AG04450 (cell line): ENCODE measurements at regions not wholly inside any gene's neighbourhood (a gene's known extent, or its start where the extent isn't known, plus 50 kb on each side); places are given as distances from the start of the nearest gene placed in this dataset.

Experiments used
- CTCF ChIA-PET: fragments of 300-600, 350-600 bp; formaldehyde crosslinking; extraction: SDS; loops from one replicate; lab custom pipeline; 2022; ENCODE audit warnings: antibody characterized with exemption, inconsistent platforms; lab: Charles Lee
- POLR2A ChIA-PET: fragments of 350-600 bp; formaldehyde crosslinking; extraction: SDS; loops from one replicate; lab custom pipeline; 2021; ENCODE audit warnings: antibody characterized with exemption, inconsistent platforms; lab: Yijun Ruan, JAX
- DNase-seq: peaks from one replicate; pipeline ENCODE4 v3.0.0-alpha.2; 2011; ENCODE audit warnings: low read depth, low spot score
- H3K27ac ChIP-seq: one replicate; pipeline ENCODE4 v1.5.1; 2012; ENCODE audit warnings: low read depth, low read length, control low read depth
- H3K27me3 ChIP-seq: one replicate; pipeline ENCODE4 v1.6.0; 2012; ENCODE audit warnings: low read length; ENCODE audit not compliant: control insufficient read depth, insufficient read depth
- H3K4me3 ChIP-seq: 2 replicates; pipeline ENCODE4 v1.5.1; 2011; ENCODE audit warnings: mild to moderate bottlenecking, low read depth, low read length, control low read depth
- H3K9me3 ChIP-seq: 2 replicates; pipeline ENCODE4 v1.5.1; 2012; ENCODE audit warnings: low read length; ENCODE audit not compliant: control insufficient read depth, insufficient read depth
- TF ChIP-seq, protein P1 (sequence below): IDR thresholded peaks from 2 replicates; pipeline ENCODE4 v1.5.1; 2011; ENCODE audit warnings: low read depth, low read length, control low read depth, inconsistent platforms

DNA sequence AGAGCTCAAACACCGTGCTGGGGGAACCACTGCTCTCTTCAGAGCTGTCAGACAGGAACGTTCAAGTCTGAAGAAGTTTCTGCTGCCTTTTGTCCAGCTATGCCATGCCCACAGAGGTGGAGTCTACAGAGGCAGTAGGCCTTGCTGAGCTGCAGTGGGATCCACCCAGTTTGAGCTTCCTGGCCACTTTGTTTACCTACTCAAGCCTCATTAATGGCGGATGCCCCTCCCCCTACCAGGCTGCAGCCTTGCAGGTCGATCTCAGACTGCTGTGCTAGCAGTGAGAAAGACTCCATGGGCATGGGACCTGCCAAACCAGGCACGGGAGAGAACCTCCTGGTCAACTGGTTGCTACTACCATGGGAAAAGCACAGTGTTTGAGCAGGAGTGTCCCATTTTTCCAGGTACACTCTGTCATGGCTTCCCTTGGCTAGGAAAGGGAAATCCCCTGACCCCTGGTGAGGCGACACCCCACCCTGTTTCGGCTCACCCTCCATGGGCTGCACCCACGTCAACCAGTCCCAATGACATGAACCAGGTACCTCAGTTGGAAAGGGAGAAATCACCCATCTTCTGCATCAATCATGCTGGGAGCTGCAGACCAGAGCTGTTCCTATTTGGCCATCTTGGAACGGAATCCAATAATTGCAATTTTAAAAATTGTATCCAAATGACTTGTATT lies 246.9 kb upstream of the ADAMTS16 start:
- peaks cover 7% of the 10 kb centered on the region for H3K9me3 ChIP-seq
- H3K27ac ChIP-seq: no peak overlapping the region
- ChIA-PET POLR2A (no interaction called here), CTCF (no interaction called here)
- H3K4me3 ChIP-seq: no peak overlapping the region
- TF ChIP-seq, protein P1, sequence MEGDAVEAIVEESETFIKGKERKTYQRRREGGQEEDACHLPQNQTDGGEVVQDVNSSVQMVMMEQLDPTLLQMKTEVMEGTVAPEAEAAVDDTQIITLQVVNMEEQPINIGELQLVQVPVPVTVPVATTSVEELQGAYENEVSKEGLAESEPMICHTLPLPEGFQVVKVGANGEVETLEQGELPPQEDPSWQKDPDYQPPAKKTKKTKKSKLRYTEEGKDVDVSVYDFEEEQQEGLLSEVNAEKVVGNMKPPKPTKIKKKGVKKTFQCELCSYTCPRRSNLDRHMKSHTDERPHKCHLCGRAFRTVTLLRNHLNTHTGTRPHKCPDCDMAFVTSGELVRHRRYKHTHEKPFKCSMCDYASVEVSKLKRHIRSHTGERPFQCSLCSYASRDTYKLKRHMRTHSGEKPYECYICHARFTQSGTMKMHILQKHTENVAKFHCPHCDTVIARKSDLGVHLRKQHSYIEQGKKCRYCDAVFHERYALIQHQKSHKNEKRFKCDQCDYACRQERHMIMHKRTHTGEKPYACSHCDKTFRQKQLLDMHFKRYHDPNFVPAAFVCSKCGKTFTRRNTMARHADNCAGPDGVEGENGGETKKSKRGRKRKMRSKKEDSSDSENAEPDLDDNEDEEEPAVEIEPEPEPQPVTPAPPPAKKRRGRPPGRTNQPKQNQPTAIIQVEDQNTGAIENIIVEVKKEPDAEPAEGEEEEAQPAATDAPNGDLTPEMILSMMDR: no peak
- H3K27me3 ChIP-seq: no peaks in the 10 kb centered on the region
- DNase-seq: no peak

GRCh38 chr5:4896328-4896727 lies 243.8 kb upstream of the ADAMTS16 start:
- TF ChIP-seq, protein P1: no peak
- no peak overlapping the region for H3K4me3 ChIP-seq
- ChIA-PET CTCF (no interaction called here), POLR2A (no interaction called here)
- H3K27ac ChIP-seq: no peak overlapping the region
- no peak for DNase-seq
- peaks cover 17% of the 10 kb centered on the region for H3K9me3 ChIP-seq
- no peaks in the 10 kb centered on the region for H3K27me3 ChIP-seq

DNA sequence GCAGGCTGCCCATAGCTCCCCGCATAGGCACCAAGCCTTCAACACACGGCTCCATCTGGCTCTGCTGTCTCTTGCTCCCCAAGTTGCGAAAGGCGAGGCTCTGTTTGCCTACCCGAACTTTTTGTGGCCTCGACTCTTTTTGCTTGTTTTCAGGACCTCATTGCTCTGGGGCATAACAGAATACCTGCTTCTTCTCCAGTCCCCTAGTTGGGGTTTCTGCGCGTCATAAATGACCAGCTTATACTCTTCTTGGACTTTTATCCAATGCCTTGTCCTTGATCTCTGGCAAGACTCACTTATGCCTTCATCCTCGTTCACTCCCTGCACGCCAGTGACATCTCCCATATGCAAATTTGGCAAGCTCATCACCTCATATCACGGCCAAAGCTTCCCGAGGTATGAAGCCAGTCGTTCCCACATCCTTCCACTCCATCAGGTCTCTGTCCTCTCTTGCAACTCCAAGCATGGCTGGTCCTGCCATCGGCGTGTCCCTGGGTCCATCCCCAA lies 238.8 kb upstream of the ADAMTS16 start:
- ChIA-PET POLR2A (no interaction called here), CTCF (no interaction called here)
- peaks cover 34% of the 10 kb centered on the region for H3K9me3 ChIP-seq
- H3K27ac ChIP-seq: no peak overlapping the region
- TF ChIP-seq, protein P1: no peak
- no peak overlapping the region for H3K4me3 ChIP-seq
- H3K27me3 ChIP-seq: no peaks in the 10 kb centered on the region
- DNase-seq: no peak

DNA sequence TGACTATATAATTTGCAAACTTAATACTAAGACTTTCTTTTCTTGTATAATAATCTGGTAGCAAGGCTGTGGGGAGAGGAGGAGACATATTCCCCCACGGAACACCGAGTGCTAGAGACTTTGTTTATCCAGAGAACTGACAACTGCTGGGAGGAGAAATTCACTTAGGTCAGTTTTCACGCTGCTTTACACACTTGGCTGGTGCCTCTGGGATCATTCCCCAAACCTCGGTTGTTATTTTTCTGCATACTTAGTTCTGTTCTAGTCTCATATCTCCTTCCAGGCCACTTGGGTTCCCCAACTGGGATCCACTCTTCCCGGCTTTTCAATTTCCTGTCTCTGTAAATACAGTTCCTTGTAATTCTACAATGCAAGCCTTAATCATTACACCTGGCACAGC lies 238.2 kb upstream of the ADAMTS16 start:
- Histone ChIP-seq H3K4me3 (no peak overlapping the region), H3K27me3 (no peaks in the 10 kb centered on the region), H3K9me3 (peaks cover 34% of the 10 kb centered on the region), H3K27ac (no peak overlapping the region)
- TF ChIP-seq, protein P1: no peak
- no peak for DNase-seq
- POLR2A ChIA-PET: no interaction called here
- CTCF ChIA-PET: no interaction called here

GRCh38 chr5:4905674-4906520 lies 234.2 kb upstream of the ADAMTS16 start:
- Histone ChIP-seq H3K4me3 (no peak overlapping the region), H3K27ac (no peak overlapping the region), H3K9me3 (peaks cover 41% of the 10 kb centered on the region), H3K27me3 (no peaks in the 10 kb centered on the region)
- CTCF ChIA-PET: no interaction called here
- POLR2A ChIA-PET: no interaction called here
- TF ChIP-seq, protein P1: no peak
- DNase-seq: no peak
